ENCODE measurements at regions not wholly inside any gene's neighbourhood (a gene's known extent, or its start where the extent isn't known, plus 50 kb on each side); places are given as distances from the start of the nearest gene placed in this dataset.

GRCh38 chr15:39208187-39208586 lies 372.7 kb upstream of the THBS1 start:
- no peak for DNase-seq
- H3K36me3 ChIP-seq: no peaks in the 10 kb centered on the region
- H3K27me3 ChIP-seq: no peaks in the 10 kb centered on the region
- no peaks in the 10 kb centered on the region for H3K4me1 ChIP-seq
- H3K9me3 ChIP-seq: no peaks in the 10 kb centered on the region
- H3K4me3 ChIP-seq: no peak overlapping the region
- TF ChIP-seq CTCF (IDR thresholded peaks at IDR 0.05) (no peak), POLR2A (IDR thresholded peaks at IDR 0.05) (no peak)
- H3K27ac ChIP-seq: no peak overlapping the region

GRCh38 chr15:39209548-39210211 lies 371.2 kb upstream of the THBS1 start:
- TF ChIP-seq POLR2A (IDR thresholded peaks at IDR 0.05) (no peak), CTCF (IDR thresholded peaks at IDR 0.05) (no peak)
- H3K9me3 ChIP-seq: no peaks in the 10 kb centered on the region
- no peaks in the 10 kb centered on the region for H3K4me1 ChIP-seq
- peak overlapping the region in 2 of 4 donors; percentile 41 to 48 for H3K27ac ChIP-seq
- no peak overlapping the region for H3K4me3 ChIP-seq
- no peaks in the 10 kb centered on the region for H3K36me3 ChIP-seq
- DNase-seq: peak in 1 of 3 donors; percentile 68
- H3K27me3 ChIP-seq: no peaks in the 10 kb centered on the region

- TF ChIP-seq POLR2A (IDR thresholded peaks at IDR 0.05) (no peak), CTCF (IDR thresholded peaks at IDR 0.05) (no peak)
- no peak overlapping the region for H3K27ac ChIP-seq
- H3K9me3 ChIP-seq: no peaks in the 10 kb centered on the region
- no peak overlapping the region for H3K4me3 ChIP-seq
- H3K4me1 ChIP-seq: no peaks in the 10 kb centered on the region
- no peaks in the 10 kb centered on the region for H3K27me3 ChIP-seq
- no peaks in the 10 kb centered on the region for H3K36me3 ChIP-seq
- no peak for DNase-seq
These were observed 369.5 kb upstream of the THBS1 start for GRCh38 chr15:39211108-39211979.

GRCh38 chr15:39213385-39213840 lies 367.5 kb upstream of the THBS1 start:
- H3K9me3 ChIP-seq: no peaks in the 10 kb centered on the region
- TF ChIP-seq CTCF (IDR thresholded peaks at IDR 0.05): no peak
- TF ChIP-seq POLR2A (IDR thresholded peaks at IDR 0.05): no peak
- H3K4me3 ChIP-seq: no peak overlapping the region
- H3K36me3 ChIP-seq: no peaks in the 10 kb centered on the region
- no peaks in the 10 kb centered on the region for H3K4me1 ChIP-seq
- no peak overlapping the region for H3K27ac ChIP-seq
- DNase-seq: no peak
- H3K27me3 ChIP-seq: no peaks in the 10 kb centered on the region

GRCh38 chr15:39215015-39215414 lies 365.9 kb upstream of the THBS1 start:
- Histone ChIP-seq H3K4me3 (no peak overlapping the region), H3K27me3 (no peaks in the 10 kb centered on the region), H3K4me1 (no peaks in the 10 kb centered on the region), H3K9me3 (no peaks in the 10 kb centered on the region), H3K27ac (no peak overlapping the region), H3K36me3 (no peaks in the 10 kb centered on the region)
- TF ChIP-seq CTCF (IDR thresholded peaks at IDR 0.05) (no peak), POLR2A (IDR thresholded peaks at IDR 0.05) (no peak)
- DNase-seq: no peak
